ENCODE measurements at regions not wholly inside any gene's neighbourhood (a gene's known extent, or its start where the extent isn't known, plus 50 kb on each side); places are given as distances from the start of the nearest gene placed in this dataset.

- no peak for DNase-seq (ENCODE audit: low read depth, low spot score)
- Histone ChIP-seq H3K27ac (no peak overlapping the region), H3K9me3 (ENCODE audit: low read depth, low read length) (no peaks in the 10 kb centered on the region), H3K9ac (ENCODE audit: insufficient read length) (no peak overlapping the region), H3K36me3 (ENCODE audit: insufficient read depth, low read length) (no peaks in the 10 kb centered on the region), H3K4me3 (no peak overlapping the region)
- TF ChIP-seq EZH2 (IDR thresholded peaks at IDR 0.05) (no peak), FOXP2 (optimal IDR thresholded peaks at IDR 0.05; ENCODE audit: control extremely low read depth, extremely low read length, insufficient read depth) (no peak), POLR2AphosphoS5 (IDR thresholded peaks at IDR 0.05; ENCODE audit: borderline replicate concordance, low read depth, low read length) (no peak)
Measured at GRCh38 chr9:16960084-16960483, 89.6 kb upstream of the BNC2 start.

- no peaks in the 10 kb centered on the region for H3K36me3 ChIP-seq (ENCODE audit: insufficient read depth, low read length)
- no peak overlapping the region for H3K9ac ChIP-seq (ENCODE audit: insufficient read length)
- no peak overlapping the region for H3K27ac ChIP-seq
- no peaks in the 10 kb centered on the region for H3K9me3 ChIP-seq (ENCODE audit: low read depth, low read length)
- no peak for DNase-seq (ENCODE audit: low read depth, low spot score)
- H3K4me3 ChIP-seq = no peak overlapping the region
- TF ChIP-seq EZH2 (IDR thresholded peaks at IDR 0.05) = no peak
- no peak for TF ChIP-seq FOXP2 (optimal IDR thresholded peaks at IDR 0.05; ENCODE audit: control extremely low read depth, extremely low read length, insufficient read depth)
- no peak for TF ChIP-seq POLR2AphosphoS5 (IDR thresholded peaks at IDR 0.05; ENCODE audit: borderline replicate concordance, low read depth, low read length)
Measured at GRCh38 chr9:16959391-16959790, 88.9 kb upstream of the BNC2 start.

- no peak overlapping the region for H3K27ac ChIP-seq
- H3K9me3 ChIP-seq (ENCODE audit: low read depth, low read length) = no peaks in the 10 kb centered on the region
- DNase-seq (ENCODE audit: low read depth, low spot score) = no peak
- no peaks in the 10 kb centered on the region for H3K36me3 ChIP-seq (ENCODE audit: insufficient read depth, low read length)
- H3K4me3 ChIP-seq = no peak overlapping the region
- no peak overlapping the region for H3K9ac ChIP-seq (ENCODE audit: insufficient read length)
- TF ChIP-seq POLR2AphosphoS5 (IDR thresholded peaks at IDR 0.05; ENCODE audit: borderline replicate concordance, low read depth, low read length) (no peak), FOXP2 (optimal IDR thresholded peaks at IDR 0.05; ENCODE audit: control extremely low read depth, extremely low read length, insufficient read depth) (no peak), EZH2 (IDR thresholded peaks at IDR 0.05) (no peak)
Measured at GRCh38 chr9:16954040-16954439, 83.6 kb upstream of the BNC2 start.

GRCh38 chr9:16951502-16951901 is 81.0 kb upstream of the BNC2 start:
- Histone ChIP-seq H3K9me3 (ENCODE audit: low read depth, low read length) (no peaks in the 10 kb centered on the region), H3K4me3 (no peak overlapping the region), H3K36me3 (ENCODE audit: insufficient read depth, low read length) (no peaks in the 10 kb centered on the region), H3K27ac (no peak overlapping the region), H3K9ac (ENCODE audit: insufficient read length) (no peak overlapping the region)
- DNase-seq (ENCODE audit: low read depth, low spot score) = no peak
- no peak for TF ChIP-seq EZH2 (IDR thresholded peaks at IDR 0.05)

- H3K27ac ChIP-seq = no peak overlapping the region
- DNase-seq (ENCODE audit: low read depth, low spot score) = no peak
- no peaks in the 10 kb centered on the region for H3K9me3 ChIP-seq (ENCODE audit: low read depth, low read length)
- TF ChIP-seq EZH2 (IDR thresholded peaks at IDR 0.05) (no peak), POLR2AphosphoS5 (IDR thresholded peaks at IDR 0.05; ENCODE audit: borderline replicate concordance, low read depth, low read length) (no peak), FOXP2 (optimal IDR thresholded peaks at IDR 0.05; ENCODE audit: control extremely low read depth, extremely low read length, insufficient read depth) (no peak)
- H3K36me3 ChIP-seq (ENCODE audit: insufficient read depth, low read length) = no peaks in the 10 kb centered on the region
- no peak overlapping the region for H3K9ac ChIP-seq (ENCODE audit: insufficient read length)
- no peak overlapping the region for H3K4me3 ChIP-seq
Measured at GRCh38 chr9:16950051-16950450, 79.6 kb upstream of the BNC2 start.

- TF ChIP-seq EZH2 (IDR thresholded peaks at IDR 0.05) (no peak), FOXP2 (optimal IDR thresholded peaks at IDR 0.05; ENCODE audit: control extremely low read depth, extremely low read length, insufficient read depth) (no peak), POLR2AphosphoS5 (IDR thresholded peaks at IDR 0.05; ENCODE audit: borderline replicate concordance, low read depth, low read length) (no peak)
- DNase-seq (ENCODE audit: low read depth, low spot score) = no peak
- no peak overlapping the region for H3K27ac ChIP-seq
- H3K36me3 ChIP-seq (ENCODE audit: insufficient read depth, low read length) = no peaks in the 10 kb centered on the region
- no peaks in the 10 kb centered on the region for H3K9me3 ChIP-seq (ENCODE audit: low read depth, low read length)
- H3K9ac ChIP-seq (ENCODE audit: insufficient read length) = no peak overlapping the region
- H3K4me3 ChIP-seq = no peak overlapping the region
Measured at GRCh38 chr9:16930578-16930977, 60.1 kb upstream of the BNC2 start.

GRCh38 chr9:16928179-16928945 is 57.9 kb upstream of the BNC2 start:
- Histone ChIP-seq H3K36me3 (ENCODE audit: insufficient read depth, low read length) (no peaks in the 10 kb centered on the region), H3K4me3 (no peak overlapping the region), H3K27ac (no peak overlapping the region), H3K9ac (ENCODE audit: insufficient read length) (no peak overlapping the region), H3K9me3 (ENCODE audit: low read depth, low read length) (no peaks in the 10 kb centered on the region)
- TF ChIP-seq FOXP2 (optimal IDR thresholded peaks at IDR 0.05; ENCODE audit: control extremely low read depth, extremely low read length, insufficient read depth) = no peak
- no peak for TF ChIP-seq POLR2AphosphoS5 (IDR thresholded peaks at IDR 0.05; ENCODE audit: borderline replicate concordance, low read depth, low read length)
- TF ChIP-seq EZH2 (IDR thresholded peaks at IDR 0.05) = no peak
- DNase-seq (ENCODE audit: low read depth, low spot score) = no peak

- no peak overlapping the region for H3K27ac ChIP-seq
- TF ChIP-seq POLR2AphosphoS5 (IDR thresholded peaks at IDR 0.05; ENCODE audit: borderline replicate concordance, low read depth, low read length) (no peak), FOXP2 (optimal IDR thresholded peaks at IDR 0.05; ENCODE audit: control extremely low read depth, extremely low read length, insufficient read depth) (no peak), EZH2 (IDR thresholded peaks at IDR 0.05) (no peak)
- no peak overlapping the region for H3K4me3 ChIP-seq
- no peaks in the 10 kb centered on the region for H3K9me3 ChIP-seq (ENCODE audit: low read depth, low read length)
- no peak for DNase-seq (ENCODE audit: low read depth, low spot score)
- no peak overlapping the region for H3K9ac ChIP-seq (ENCODE audit: insufficient read length)
- H3K36me3 ChIP-seq (ENCODE audit: insufficient read depth, low read length) = no peaks in the 10 kb centered on the region
Measured at GRCh38 chr9:16925426-16925825, 55.0 kb upstream of the BNC2 start.

Data from SK-N-MC (cell line).